Islet of Langerhans (tissue), 1 donor: ENCODE measurements at regions not wholly inside any gene's neighbourhood (a gene's known extent, or its start where the extent isn't known, plus 50 kb on each side); places are given as distances from the start of the nearest gene placed in this dataset.
"Not testable (repeated sequence)": the region's sequence is repeated elsewhere in the genome, so short reads cannot be mapped to it uniquely, and the experiment has no call there.

ENCODE experiments used
- FAIRE-seq: peaks from one replicate; lab custom pipeline; 2011; peaks lifted over from hg19 to GRCh38; lab: Jason Lieb, UNC

DNA sequence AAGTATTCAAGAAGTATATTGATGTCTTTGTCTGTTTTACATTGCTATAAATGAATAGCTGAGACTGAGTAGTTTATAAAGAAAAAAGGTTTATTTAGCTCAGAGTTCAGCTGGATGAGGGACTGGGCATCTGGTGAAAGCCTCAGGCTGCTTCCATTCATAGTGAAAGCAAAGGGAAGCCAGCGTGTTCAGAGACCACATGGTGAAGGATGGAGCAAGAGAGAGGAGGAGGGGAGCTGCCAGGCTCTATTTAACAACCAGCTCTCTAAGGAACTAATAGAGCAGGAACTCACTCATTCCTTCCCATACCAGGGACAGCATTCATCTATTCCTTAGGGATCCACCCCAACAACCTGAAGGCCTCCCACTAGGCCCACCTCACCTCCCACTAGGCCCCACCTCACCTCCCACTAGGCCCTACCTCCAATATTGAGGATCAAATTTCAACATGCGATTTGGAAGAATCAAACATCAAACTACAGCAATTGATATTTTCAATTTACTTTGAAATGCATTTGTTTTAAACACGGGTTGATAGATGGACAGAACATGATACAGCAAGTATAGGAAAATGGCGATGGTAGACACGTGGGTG, 167.5 kb upstream of the HES1 start:
- no peak for FAIRE-seq

DNA sequence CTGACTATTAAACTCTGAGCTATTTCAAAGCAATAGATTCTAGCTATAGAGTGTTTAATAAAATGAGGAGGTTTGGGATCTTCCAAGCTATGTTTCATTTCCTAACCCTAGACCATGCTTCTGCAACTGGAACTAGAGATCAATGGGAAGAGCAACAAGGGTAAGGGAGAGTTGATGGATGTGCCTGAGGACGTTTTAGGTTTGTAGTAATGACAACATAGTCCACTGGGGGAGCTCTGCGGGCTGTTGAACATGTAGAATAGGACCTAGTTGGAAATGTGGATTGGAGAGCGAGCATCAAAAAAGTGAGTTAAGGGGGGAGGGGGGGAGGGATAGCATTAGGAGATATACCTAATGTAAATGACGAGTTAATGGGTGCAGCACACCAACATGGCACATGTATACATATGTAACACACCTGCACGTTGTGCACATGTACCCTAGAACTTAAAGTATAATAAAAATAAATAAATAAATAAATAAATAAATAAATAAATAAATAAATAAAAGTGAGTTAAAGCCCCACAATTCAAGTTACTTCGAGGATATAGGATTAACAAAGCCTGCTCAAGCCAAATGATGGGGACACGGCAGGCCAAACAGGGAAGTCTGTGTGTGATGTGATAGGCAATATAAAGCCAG, 165.7 kb upstream of the HES1 start:
- not testable (repeated sequence) for FAIRE-seq

DNA sequence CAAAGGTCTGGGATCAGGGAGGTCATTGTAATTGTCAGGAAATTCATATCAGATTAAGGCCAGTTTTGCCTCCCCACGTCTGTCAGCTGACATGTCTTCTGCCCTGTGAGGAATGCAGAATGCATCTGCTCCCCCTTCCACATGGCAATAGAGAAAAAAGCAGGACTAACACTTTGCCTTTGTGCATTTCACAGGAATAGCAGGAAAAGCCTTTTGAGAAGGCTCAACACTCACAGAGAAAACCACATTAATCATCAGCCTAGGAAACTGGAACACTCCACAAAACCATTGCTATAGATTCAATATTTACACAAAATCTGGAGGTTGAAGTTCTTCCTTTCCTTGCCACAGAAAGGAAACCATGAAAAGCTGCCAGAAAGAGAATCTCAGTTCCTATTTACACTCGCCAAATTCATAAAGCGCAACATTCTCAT, 165.2 kb upstream of the HES1 start:
- no peak for FAIRE-seq

DNA sequence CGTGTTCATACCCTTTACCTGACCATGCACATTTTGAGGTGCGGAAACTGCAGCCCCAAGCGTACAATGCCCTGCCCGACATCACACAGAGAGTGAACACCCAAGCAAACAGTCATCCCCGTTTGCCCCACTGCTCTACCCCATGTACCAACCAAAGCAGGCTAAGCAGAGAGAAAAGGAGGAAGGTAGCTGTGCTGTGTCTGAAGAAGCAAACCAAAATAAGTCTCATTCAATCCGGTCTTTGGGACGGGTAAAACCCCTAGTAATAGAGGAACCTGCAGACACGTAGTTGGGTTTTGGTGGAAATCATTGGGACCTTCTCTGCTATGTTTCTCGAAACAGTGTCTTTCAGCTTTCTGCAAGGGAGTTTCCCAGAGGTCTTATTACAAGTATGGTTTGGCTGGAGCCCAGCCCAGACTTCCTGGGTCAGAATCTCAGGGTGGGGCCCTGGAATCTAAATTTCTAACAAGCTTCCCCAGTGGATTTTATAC, 164.6 kb upstream of the HES1 start:
- FAIRE-seq = no peak

DNA sequence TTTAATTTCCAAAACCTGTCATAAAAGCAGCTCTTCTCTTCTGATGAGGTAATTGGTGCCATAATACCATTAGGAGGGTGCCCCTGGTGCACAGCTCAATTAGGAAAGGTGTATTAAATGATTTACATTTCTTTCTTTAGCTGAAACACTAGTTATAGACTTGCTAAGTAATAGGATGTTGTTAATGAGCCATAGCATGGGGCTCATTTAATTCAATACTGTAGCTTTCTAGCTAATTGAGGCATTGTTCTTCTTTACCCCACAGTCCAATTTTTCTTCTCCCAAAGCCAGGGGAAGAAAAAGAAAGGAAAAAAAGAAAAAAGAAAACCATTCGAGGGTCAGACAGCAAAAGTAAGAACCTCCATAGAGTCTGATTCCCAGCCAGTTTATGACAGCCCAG, 164.0 kb upstream of the HES1 start:
- FAIRE-seq = no peak

DNA sequence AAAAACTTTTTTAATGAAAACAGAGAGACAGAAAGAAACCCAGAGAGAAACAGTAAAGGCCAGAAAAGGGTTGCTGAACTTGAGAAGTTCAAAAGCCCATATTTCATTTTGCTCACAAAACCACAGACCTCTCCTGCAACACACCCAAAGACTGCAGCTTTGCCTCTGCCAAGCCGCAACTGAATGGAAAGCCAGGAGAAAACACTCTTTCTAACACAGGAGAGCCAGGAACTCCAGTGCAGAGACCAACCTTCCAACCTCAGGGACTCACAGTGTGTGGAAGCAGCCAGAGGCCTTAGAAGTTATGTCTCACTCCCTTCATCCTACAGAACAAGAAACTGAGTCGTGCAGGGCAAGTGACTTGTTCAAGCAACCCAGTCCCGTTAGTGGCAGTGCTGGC, 163.1 kb upstream of the HES1 start:
- no peak for FAIRE-seq

DNA sequence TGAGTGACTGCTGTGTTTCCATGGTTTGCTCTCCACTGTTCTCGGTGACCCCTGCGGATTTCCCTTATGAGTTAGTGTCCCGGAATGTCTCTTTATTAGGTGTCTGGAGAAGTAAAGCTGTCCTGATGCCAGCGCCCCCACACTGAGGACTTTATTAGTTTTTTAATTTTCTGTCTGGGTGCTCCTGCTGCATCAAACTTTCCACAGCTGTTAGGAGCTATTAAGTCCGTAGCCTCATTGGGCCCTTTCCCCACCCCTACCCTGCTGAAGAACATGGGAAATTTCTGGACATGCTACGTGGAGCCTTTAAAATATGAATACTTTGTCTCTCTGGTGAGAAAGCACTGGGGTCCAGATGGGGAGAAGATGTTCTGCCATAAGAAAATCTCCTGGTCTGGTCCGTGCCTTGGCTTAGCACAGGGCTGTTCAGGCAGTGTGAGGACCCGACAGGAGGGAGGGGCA, 161.7 kb upstream of the HES1 start:
- no peak for FAIRE-seq

DNA sequence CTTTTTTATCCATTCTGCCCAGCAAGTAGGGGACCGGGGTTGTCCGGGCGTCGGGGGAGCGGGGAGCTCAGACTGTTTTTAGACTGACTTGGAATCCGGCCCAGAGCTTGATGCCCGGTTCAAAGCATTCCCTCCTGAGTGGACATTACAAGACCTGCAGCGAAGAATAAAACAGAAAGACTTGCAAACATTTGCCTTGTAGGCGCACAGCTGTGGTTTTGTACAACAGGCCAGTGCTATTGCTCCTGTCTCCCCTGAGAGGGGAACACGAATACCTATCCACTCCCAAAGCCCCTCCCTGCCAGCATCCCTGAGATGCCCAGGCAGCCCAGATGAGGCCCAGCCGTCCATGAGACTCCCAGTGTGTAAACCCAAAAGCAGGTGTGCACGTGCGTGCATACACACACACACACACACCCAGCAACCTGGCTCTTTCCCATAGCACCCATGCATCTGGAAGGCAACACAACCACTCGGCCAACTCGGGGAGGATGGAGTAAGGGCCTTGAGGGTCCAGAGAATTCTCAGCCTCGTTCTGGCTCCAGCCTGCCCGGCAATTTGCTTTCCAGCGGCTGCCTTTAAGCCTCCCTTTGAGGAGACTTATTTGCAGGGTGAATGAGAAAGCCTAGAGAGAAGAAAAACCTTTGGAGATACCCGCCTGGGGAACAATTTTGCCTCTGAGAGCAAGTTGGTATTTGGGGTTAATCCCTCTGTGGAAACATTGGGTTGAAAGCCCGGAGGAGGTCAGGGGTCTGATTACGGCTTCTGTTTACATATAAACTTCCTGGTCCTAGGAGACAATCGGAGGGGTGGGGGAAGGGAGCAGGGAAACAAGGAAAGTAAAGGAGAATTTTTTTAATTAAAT, 161.0 kb upstream of the HES1 start:
- no peak for FAIRE-seq

DNA sequence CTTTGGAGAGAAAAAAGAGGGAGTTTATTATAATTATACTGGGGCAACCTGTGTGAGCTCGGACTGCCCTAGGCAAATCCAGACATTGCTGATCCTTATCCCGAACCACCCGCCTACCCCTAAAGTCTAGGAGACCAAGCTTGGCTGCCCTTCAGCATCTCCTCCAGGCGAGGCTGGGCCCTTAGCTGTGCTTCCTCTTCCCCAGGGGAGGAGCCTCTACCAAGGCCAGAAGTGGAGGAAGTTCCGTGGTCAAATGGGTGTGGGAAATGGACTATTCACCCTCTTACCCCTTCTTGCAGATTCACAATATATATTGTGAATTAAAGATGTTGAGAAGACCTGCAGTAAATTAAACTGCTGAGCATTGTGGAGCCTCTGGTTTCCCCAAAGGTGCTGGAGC, 158.3 kb upstream of the HES1 start:
- FAIRE-seq = no peak

DNA sequence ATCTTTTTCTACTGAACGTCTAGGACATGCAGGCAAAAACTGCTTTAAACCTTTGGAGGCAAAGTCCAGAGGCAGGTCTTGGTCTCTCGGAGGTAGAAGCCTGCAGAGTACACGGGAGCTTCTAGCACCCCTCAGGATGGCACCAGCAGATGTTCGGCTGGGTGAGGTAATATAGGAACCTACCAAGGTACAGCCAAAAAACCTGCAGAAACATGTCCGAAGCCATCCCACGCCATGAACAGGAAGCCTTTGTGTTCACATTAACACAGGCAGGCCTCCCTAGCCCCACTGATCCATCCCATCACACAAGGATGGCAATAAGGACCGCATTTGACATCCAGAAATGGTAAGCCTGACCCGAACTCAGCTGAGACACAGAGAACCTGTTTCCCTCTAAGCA, 157.9 kb upstream of the HES1 start:
- FAIRE-seq = no peak

DNA sequence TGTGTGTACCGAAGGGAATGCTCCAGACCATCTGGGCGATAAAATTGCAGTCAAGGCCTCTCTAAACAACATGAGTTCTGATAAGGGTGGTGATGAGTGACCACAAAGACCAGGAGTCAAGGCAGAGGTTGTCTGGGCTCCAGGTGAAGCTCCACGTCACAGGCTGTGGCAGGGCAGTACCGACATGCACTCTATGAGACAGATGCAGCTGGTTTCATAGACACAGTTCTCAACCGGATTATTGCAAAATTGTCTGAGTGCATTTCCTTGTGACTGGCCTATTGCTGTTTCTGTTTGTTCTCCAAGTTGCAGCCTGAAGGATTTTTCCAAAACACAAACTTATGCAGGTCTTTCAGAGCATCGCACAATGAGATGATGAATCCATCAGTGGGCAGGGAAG, 157.5 kb upstream of the HES1 start:
- no peak for FAIRE-seq

DNA sequence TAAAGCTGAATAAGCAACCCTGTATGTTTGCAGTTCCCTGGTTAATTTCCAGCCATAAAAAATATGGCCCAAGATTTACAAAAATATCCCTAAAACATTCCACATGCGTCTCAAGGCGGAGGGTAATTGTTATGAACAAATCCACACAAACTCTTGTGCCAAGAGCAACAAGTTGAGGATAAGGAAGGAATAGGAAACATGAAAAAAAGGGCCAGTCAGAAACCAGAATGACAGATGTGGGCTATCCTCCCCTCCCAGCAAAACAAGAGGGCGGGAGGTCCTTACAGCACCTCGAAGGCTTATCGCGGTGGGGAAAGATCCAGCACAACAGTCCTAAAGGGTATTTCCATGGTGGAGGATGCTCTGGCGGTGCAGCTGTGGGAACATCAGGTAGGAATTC, 155.6 kb upstream of the HES1 start:
- no peak for FAIRE-seq

DNA sequence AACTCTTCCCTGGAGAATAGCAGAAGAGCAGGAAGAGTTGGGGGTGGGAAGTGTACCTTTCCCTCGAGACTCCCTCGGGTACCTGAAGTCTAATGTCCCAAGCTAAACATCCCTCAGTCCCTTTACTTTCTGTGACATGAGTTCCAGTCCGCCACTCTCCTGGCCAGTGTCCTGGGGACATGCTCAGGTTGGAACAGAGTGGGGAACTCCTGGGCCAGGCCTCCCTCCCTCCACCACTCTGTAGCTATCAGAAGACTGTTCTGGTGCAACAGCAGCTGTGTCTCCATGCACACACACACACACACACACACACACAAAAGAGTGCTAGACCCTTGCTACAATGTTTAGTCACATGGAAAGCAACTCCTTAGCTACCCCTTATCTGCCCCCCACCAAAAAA, 155.0 kb upstream of the HES1 start:
- no peak for FAIRE-seq

DNA sequence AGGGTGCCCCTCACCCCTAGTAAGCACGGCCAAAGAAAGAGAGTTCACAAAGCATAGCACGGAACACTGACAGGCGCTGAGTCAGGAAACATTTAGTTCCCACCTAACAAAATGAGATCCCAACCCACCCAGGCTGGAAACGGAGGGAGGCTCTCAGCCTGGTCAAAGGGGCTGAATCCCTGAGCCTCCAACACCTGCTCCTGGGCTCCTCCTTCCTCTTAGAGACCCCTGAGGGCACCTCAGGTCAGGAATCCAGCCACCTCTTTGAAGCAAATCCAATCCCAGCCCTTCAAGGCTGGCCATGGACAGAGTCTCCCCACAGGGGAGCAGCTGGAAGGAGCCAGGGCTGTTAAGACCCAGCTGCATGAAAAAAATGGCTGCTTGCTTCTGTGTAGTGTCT, 154.4 kb upstream of the HES1 start:
- no peak for FAIRE-seq

DNA sequence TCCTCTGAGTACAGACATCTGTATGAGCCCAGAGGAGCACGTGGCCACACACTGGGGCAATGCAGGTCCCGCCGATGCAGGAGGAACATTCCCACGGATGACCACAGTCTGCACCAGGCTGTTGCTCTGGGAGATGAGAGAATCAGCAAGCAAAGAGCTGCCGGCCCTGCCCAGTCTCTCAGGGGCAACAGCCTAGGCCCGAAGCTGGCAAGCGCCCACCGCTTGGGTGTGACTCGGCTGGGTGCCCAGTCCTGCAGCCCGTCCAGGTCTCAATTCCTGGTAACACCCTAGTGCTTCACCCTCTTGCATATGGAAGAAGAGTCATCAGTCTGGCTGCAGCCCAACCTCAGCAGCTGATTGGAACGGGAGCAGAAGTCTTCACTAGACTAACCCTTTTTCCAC, 153.7 kb upstream of the HES1 start:
- FAIRE-seq = no peak

DNA sequence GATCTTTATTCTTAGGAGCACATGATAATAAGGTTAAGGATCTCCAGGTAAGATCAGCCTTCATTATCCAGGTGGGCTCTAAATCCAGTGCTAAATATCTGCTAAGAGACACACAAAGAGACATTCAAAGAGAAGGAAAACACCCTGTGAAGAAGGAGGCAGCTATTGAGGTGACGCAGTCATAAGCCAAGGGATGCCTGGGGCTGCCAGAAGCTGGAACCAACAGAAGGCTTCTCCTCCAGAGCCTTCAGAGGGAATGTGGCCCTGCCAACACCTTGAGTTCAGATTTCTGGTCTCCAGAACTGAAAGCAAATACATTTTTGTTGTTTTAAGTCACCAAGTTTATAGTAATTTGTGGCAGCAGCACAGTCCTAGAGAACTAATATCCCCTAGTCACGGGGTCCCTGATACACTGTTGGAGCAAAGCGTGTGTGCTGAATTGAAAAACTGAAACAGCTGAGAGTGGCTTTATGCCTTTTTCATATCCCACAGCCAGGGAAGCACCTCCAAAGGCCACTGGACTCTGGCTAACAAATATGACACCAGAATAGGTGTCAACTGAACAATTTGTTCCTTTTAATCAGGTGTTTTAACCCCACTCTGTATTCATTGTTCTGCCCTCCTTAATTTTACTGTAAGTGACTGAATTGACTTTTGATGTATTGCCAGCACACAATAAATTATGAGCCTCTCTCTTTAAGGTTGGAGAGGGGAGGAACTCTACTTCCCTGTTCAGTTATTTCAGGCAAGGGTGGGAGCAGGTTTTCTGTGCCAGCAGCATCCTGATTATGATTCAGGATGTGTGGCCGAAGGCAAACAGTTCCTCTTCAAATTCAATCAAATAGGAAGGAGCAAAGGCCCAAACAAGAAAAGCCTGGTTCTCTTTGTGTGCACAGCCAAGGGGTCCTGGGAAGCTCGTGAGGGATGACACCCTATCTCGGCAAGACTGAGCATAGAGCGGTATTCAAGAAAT, 151.8 kb upstream of the HES1 start:
- FAIRE-seq = no peak

DNA sequence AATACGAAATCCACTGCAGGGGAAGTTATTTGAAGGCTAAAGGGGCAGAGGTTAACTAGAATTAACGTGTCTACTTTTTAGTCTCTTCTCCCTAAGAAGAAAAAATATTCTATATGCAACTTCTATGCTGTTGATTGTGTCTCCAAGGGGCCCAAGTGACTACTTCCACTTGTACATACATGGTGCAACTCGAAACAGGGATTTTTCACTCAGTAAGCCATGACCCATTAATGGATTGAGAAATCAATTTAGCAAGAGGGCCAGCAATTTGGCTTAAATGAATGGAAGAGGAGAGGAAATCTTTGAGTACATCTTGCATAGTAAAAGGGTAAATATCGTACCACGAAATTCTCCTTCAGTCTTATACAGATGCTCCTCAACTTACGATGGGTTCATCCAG, 151.1 kb upstream of the HES1 start:
- FAIRE-seq = no peak

DNA sequence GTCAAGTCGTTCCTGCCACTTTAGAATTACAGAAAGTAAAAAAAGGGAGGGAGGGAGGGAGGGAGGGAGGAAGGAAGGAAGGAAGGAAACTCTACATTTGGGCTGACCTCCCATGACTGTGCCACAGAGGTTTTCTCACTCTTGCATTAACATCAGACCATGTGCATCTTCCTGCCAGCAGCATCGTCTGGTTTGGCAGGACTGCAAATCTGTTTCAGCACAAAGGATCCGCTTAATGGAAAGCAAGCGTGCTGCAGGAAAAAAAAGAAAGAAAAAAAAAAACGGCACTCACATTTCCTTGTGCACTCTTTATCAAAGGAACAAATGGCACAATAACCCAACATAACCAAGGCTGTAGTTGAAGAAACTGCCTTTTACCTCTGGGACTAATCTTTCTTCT, 148.8 kb upstream of the HES1 start:
- FAIRE-seq = no peak

DNA sequence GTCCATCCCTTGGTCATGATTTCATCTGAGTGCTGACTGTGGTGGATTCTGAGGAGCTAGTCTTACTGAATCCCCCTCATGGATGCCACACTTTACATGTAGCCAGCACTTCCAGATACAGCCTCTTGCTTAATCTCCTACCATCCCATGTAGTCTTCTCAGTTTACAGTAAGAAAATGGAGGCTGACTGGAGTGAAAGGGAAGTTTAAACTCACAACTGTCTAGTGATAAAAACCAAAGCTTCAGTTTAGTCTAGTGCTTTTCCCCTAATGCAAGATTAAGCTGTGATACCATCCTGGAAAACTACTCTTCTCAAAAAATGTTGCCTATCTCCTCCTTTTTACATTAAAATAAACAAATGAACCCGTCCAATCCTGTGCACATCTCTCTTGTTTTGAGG, 146.8 kb upstream of the HES1 start:
- no peak for FAIRE-seq

DNA sequence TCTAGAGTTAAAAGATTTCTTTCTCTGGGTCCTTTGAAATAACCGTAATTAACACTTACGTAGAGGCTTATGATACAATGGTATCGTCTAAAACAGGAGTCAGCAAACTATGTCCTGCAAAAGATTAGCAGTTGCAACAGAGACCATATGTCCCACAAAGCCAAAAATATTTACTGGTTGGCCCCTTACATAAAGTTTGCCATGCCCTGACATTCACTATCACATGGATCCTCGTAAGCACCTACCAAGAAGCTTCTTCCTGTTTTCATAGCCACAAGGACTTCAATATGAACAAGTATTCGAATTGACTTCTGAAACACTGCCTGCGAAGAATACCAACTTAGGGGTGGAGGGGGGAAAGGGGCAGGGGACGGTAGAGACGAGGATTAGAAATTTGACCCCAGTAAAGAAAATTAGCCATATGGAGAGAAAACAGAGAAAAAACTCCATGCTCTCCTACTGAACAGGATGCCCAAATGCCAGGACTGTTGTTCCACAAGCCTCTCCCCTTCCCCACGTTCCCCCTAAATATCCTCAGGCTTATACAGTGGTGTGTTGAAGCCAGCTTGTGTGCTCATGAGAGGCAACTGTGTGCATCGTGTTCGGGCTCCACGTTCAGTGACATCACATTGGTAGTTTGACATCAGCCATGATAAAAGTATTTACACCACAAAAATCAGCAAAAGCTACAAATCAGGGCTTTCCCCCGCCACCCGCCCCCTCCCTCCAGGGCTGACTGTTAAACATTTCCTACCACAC, 144.1 kb upstream of the HES1 start:
- no peak for FAIRE-seq

DNA sequence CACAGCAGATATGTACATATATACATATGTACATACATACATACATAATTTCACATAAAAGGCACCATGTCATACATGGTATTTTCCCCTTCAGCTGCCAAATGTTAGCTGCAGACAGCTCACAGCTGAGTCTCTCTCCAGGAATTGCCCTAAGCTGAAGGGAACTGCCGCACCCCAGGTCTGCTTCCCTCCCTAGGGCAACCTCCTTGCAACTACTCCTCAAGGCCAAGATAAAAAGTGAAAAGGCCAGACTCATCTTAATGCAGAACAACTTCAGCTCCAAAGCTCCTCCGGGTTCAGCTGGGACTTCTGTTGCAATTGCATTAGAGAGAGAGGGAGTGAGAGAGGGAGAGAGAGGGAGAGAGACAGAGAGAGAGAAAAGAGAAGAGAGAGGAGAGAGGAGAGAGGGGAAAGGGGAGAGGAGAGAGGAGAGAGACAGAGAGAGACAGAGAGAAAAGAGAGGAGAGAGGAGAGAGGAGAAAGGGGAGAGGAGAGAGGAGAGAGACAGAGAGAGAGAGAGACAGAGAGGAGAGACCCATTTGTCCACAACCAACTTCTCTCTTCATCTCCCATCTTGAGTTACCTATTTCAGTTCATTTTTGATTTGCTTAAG, 143.4 kb upstream of the HES1 start:
- no peak for FAIRE-seq
